Testis (tissue), 2 donors: ENCODE measurements at regions not wholly inside any gene's neighbourhood (a gene's known extent, or its start where the extent isn't known, plus 50 kb on each side); places are given as distances from the start of the nearest gene placed in this dataset.

Experiments
- CTCF ChIP-seq, 3 experiments: fragments of 450-650 bp in 2 of 3; fragments of 200-600 bp in 1 of 3; sonication (generic) in 1 of 3; IDR thresholded peaks; one replicate each; pipeline ENCODE4 v1.5.1; 2016 to 2019; ENCODE audit warnings: antibody characterized with exemption in 3 of 3, mild to moderate bottlenecking in 2 of 3, moderate library complexity in 1 of 3
- POLR2A ChIP-seq: fragments of 450-650 bp; IDR thresholded peaks from one replicate; pipeline ENCODE4 v1.6.1; 2017; ENCODE audit warnings: antibody characterized with exemption, mild to moderate bottlenecking, moderate library complexity

- TF ChIP-seq CTCF (IDR thresholded peaks at IDR 0.05) (no peak), POLR2A (no peak)
Observed at GRCh38 chrX:46016296-46016695, 528.9 kb downstream of the ZNF674 start.
